H1 (cell line): ENCODE measurements at regions not wholly inside any gene's neighbourhood (a gene's known extent, or its start where the extent isn't known, plus 50 kb on each side); places are given as distances from the start of the nearest gene placed in this dataset.

Experiments used
- CTCF ChIA-PET: fragments of 300-600 bp; sonication (Branson Sonifier 250); formaldehyde crosslinking; loops from one replicate; lab custom pipeline; 2021; ENCODE audit not compliant: partially characterized antibody; lab: Charles Lee
- POLR2A ChIA-PET: fragments of 300-600 bp; sonication (Branson Sonifier 250); formaldehyde crosslinking; loops from one replicate; lab custom pipeline; 2021; ENCODE audit warnings: inconsistent platforms; ENCODE audit not compliant: partially characterized antibody; lab: Charles Lee
- DNase-seq, 2 experiments: peaks; one replicate each; pipeline versions ENCODE4 v3.0.0 to v3.0.0-alpha.2; 2010 to 2022; ENCODE audit warnings: low spot score in 2 of 2, low read depth in 1 of 2, mixed read lengths in 1 of 2
- FAIRE-seq: peaks from 2 replicates; lab custom pipeline; 2011; peaks lifted over from hg19 to GRCh38; lab: Jason Lieb, UNC
- H2AFZ ChIP-seq: 2 replicates; pipeline ENCODE4 v1.8.1; 2012; ENCODE audit warnings: low read length, inconsistent platforms
- H2AK5ac ChIP-seq: 2 replicates; pipeline ENCODE4 v1.6.1; 2013; ENCODE audit warnings: low read depth, low read length
- H2BK120ac ChIP-seq: replicated peaks from 2 replicates; pipeline ENCODE3; 2013; ENCODE audit warnings: low read depth, low read length, inconsistent platforms
- H2BK12ac ChIP-seq: 2 replicates; pipeline ENCODE4 v1.6.1; 2013; ENCODE audit warnings: low read depth, low read length
- H2BK15ac ChIP-seq: 2 replicates; pipeline ENCODE4 v1.6.1; 2013; ENCODE audit warnings: low read length
- H2BK20ac ChIP-seq: 2 replicates; pipeline ENCODE4 v1.6.1; 2013; ENCODE audit warnings: low read length
- H2BK5ac ChIP-seq: 2 replicates; pipeline ENCODE4 v1.6.1; 2013; ENCODE audit warnings: low read depth, low read length
- H3K14ac ChIP-seq: 2 replicates; pipeline ENCODE4 v1.6.1; 2013; ENCODE audit warnings: inconsistent platforms; ENCODE audit not compliant: insufficient read length
- H3K18ac ChIP-seq: 2 replicates; pipeline ENCODE4 v1.6.1; 2013; ENCODE audit warnings: low read length; ENCODE audit errors: extremely low read depth
- H3K23ac ChIP-seq: 2 replicates; pipeline ENCODE4 v1.6.1; 2013; ENCODE audit warnings: inconsistent platforms; ENCODE audit not compliant: insufficient read length
- H3K23me2 ChIP-seq: 2 replicates; pipeline ENCODE4 v1.6.1; 2013; ENCODE audit warnings: low read depth, low read length
- H3K27ac ChIP-seq: 2 replicates; pipeline ENCODE4 v1.6.1; 2011; ENCODE audit warnings: low read depth, low read length, inconsistent platforms
- H3K27me3 ChIP-seq, 4 experiments: replicated peaks in 1 of 4; 1 replicate in 1 of 4; 2 replicates in 3 of 4; pipeline versions ENCODE4 v1.6.1 to v1.8.1; 2011 to 2013; ENCODE audit warnings: low read length in 3 of 4, mild to moderate bottlenecking in 3 of 4, inconsistent platforms in 2 of 4, mixed read lengths in 2 of 4, moderate library complexity in 1 of 4; ENCODE audit not compliant: control insufficient read depth in 3 of 4, insufficient read depth in 3 of 4; ENCODE audit errors: extremely low read depth in 1 of 4
- H3K36me3 ChIP-seq, 4 experiments: 2 replicates each; pipeline versions ENCODE4 v1.6.1 to v1.8.1; 2011 to 2013; ENCODE audit warnings: mild to moderate bottlenecking in 4 of 4, low read length in 3 of 4, moderate library complexity in 2 of 4, control low read depth in 1 of 4, inconsistent platforms in 1 of 4; ENCODE audit not compliant: insufficient read depth in 4 of 4, control insufficient read depth in 2 of 4
- H3K4ac ChIP-seq: replicated peaks from 2 replicates; pipeline ENCODE3; 2013; ENCODE audit warnings: low read length, low read depth, mixed read lengths, inconsistent platforms; ENCODE audit not compliant: insufficient read length
- H3K4me1 ChIP-seq, 4 experiments: replicated peaks in 1 of 4; 1 replicate in 1 of 4; 2 replicates in 3 of 4; pipeline versions ENCODE4 v1.6.1 to v1.8.1; 2011 to 2013; ENCODE audit warnings: low read length in 3 of 4, inconsistent platforms in 2 of 4, mixed read lengths in 1 of 4; ENCODE audit not compliant: insufficient read depth in 4 of 4, control insufficient read depth in 3 of 4
- H3K4me2 ChIP-seq, 2 experiments: 2 replicates each; pipeline versions ENCODE4 v1.6.1 to v1.8.1; 2011 to 2013; ENCODE audit warnings: low read depth in 2 of 2, low read length in 2 of 2, control low read depth in 1 of 2, inconsistent platforms in 1 of 2, mild to moderate bottlenecking in 1 of 2; ENCODE audit not compliant: insufficient read depth in 1 of 2
- H3K4me3 ChIP-seq, 4 experiments: fragments of 200-600, 300-600 bp in 1 of 4; sonication (generic), shearing (Covaris generic), sonication (Bioruptor Twin) in 1 of 4; 2 replicates each; pipeline versions ENCODE4 v1.5.1 to v1.8.1; 2011 to 2016; ENCODE audit warnings: low read length in 4 of 4, low read depth in 3 of 4, control low read depth in 2 of 4, inconsistent platforms in 2 of 4, mild to moderate bottlenecking in 2 of 4, mixed read lengths in 1 of 4, moderate library complexity in 1 of 4; ENCODE audit not compliant: insufficient read depth in 2 of 4; ENCODE audit errors: extremely low read depth in 1 of 4
- H3K56ac ChIP-seq: replicated peaks from 2 replicates; pipeline ENCODE3; 2013; ENCODE audit warnings: low read depth, mild to moderate bottlenecking, mixed read lengths, low read length, inconsistent platforms; ENCODE audit not compliant: insufficient read length
- H3K79me1 ChIP-seq: 2 replicates; pipeline ENCODE4 v1.6.1; 2013; ENCODE audit warnings: low read depth, low read length, control low read depth
- H3K79me2 ChIP-seq, 2 experiments: 2 replicates each; pipeline versions ENCODE4 v1.6.1 to v1.8.1; 2012 to 2013; ENCODE audit warnings: low read length in 2 of 2, mild to moderate bottlenecking in 2 of 2, inconsistent platforms in 1 of 2; ENCODE audit not compliant: insufficient read depth in 2 of 2, control insufficient read depth in 1 of 2
- H3K9ac ChIP-seq, 4 experiments: replicated peaks in 1 of 4; 1 replicate in 1 of 4; 2 replicates in 3 of 4; pipeline versions ENCODE4 v1.6.1 to v1.8.1; 2011 to 2013; ENCODE audit warnings: low read depth in 3 of 4, low read length in 3 of 4, control low read depth in 2 of 4, mild to moderate bottlenecking in 2 of 4, moderate library complexity in 2 of 4, inconsistent platforms in 1 of 4; ENCODE audit errors: extremely low read depth in 1 of 4
- H3K9me3 ChIP-seq, 2 experiments: 2 replicates each; pipeline versions ENCODE4 v1.6.1 to v1.8.1; 2012 to 2013; ENCODE audit warnings: mild to moderate bottlenecking in 2 of 2, moderate library complexity in 2 of 2, control low read depth in 1 of 2, inconsistent platforms in 1 of 2, low read depth in 1 of 2, low read length in 1 of 2, mixed read lengths in 1 of 2; ENCODE audit not compliant: insufficient read depth in 2 of 2
- H4K20me1 ChIP-seq, 2 experiments: replicated peaks in 1 of 2; 2 replicates each; pipeline versions ENCODE3 to v1.8.1; 2011 to 2013; ENCODE audit warnings: inconsistent platforms in 2 of 2, low read length in 2 of 2, mild to moderate bottlenecking in 1 of 2; ENCODE audit not compliant: insufficient read depth in 2 of 2, control insufficient read depth in 1 of 2
- H4K5ac ChIP-seq: 2 replicates; pipeline ENCODE4 v1.6.1; 2013; ENCODE audit warnings: low read length, low read depth, mixed read lengths, inconsistent platforms; ENCODE audit not compliant: insufficient read length
- H4K8ac ChIP-seq: 2 replicates; pipeline ENCODE4 v1.8.0; 2013; ENCODE audit warnings: mild to moderate bottlenecking, moderate library complexity, low read length, inconsistent platforms; ENCODE audit not compliant: insufficient read depth; ENCODE audit errors: extremely low read depth
- H4K91ac ChIP-seq: replicated peaks from 2 replicates; pipeline ENCODE3; 2013; ENCODE audit warnings: low read length, mixed read lengths, inconsistent platforms; ENCODE audit not compliant: insufficient read length
- CHD1 ChIP-seq: IDR thresholded peaks from 2 replicates; pipeline ENCODE4 v1.6.1; 2012; ENCODE audit warnings: low read depth, low read length, improper control_type of control experiment
- JUND ChIP-seq: IDR thresholded peaks from 2 replicates; pipeline ENCODE4 v1.6.1; 2011; ENCODE audit warnings: mild to moderate bottlenecking, improper control_type of control experiment, low read length
- POLR2AphosphoS5 ChIP-seq: IDR thresholded peaks from 2 replicates; pipeline ENCODE4 v1.6.1; 2011; ENCODE audit warnings: low read depth, low read length
- RAD21 ChIP-seq, 2 experiments: IDR thresholded peaks in 1 of 2; conservative IDR thresholded peaks in 1 of 2; 2 replicates each; pipeline ENCODE4 v1.6.1; 2011; ENCODE audit warnings: low read depth in 2 of 2, low read length in 2 of 2, improper control_type of control experiment in 1 of 2, inconsistent platforms in 1 of 2, mild to moderate bottlenecking in 1 of 2, moderate library complexity in 1 of 2
- TAF1 ChIP-seq: IDR thresholded peaks from 2 replicates; pipeline ENCODE4 v1.6.1; 2011; ENCODE audit warnings: mild to moderate bottlenecking, low read depth, low read length
- YY1 ChIP-seq: IDR thresholded peaks from 2 replicates; pipeline ENCODE4 v1.6.1; 2011; ENCODE audit warnings: low read depth, mild to moderate bottlenecking, low read length
- WGBS, 2 experiments: shearing (Covaris generic) in 1 of 2; methylation state at CpG; one replicate each; pipeline versions ENCODE4 v1.1.6 to v1.1.7; 2013 to 2015; ENCODE audit warnings: low lambda C conversion rate in 2 of 2, mixed read lengths in 2 of 2, inconsistent platforms in 1 of 2, low coverage in 1 of 2, missing lambda C conversion rate in 1 of 2; ENCODE audit not compliant: insufficient replicate concordance in 2 of 2, insufficient coverage in 1 of 2, insufficient read length in 1 of 2; ENCODE audit errors: extremely low coverage in 1 of 2, missing lambda C conversion rate in 1 of 2; 5-methylcytosine and 5-hydroxymethylcytosine counted together

- Histone ChIP-seq H2BK12ac (no peak overlapping the region), H4K91ac (no peak overlapping the region)
- TF ChIP-seq TAF1 = no peak
- no peak for TF ChIP-seq YY1
- no peak for TF ChIP-seq RAD21 (IDR thresholded peaks at IDR 0.05 in 1 of 2, conservative IDR thresholded peaks at IDR 0.05 in 1 of 2; ENCODE audit: low read depth in 2 of 2, low read length in 2 of 2)
- TF ChIP-seq JUND = no peak
- TF ChIP-seq CHD1 = no peak
- TF ChIP-seq POLR2AphosphoS5 = no peak
Observed at GRCh38 chr6:86707545-86708120, 229.7 kb upstream of the HTR1E start.

More at GRCh38 chr6:86707545-86708120, 229.7 kb upstream of the HTR1E start:
- ChIA-PET POLR2A (no interaction called here), CTCF (interaction anchor here (2.6 kb wide), 1 partner anchor 36 kb away, joined by 6 read pairs; no protein-coding TSS in a partner anchor)
- DNase-seq (no peak), FAIRE-seq (no peak)
- Histone ChIP-seq H2BK5ac (no peak overlapping the region), H4K20me1 (no peaks in the 10 kb centered on the region), H2AK5ac (no peak overlapping the region), H3K23me2 (no peaks in the 10 kb centered on the region), H3K4me1 (peaks cover 0 to 6% (median 1%) of the 10 kb centered on the region in 4 experiments; a peak in 3 of 7 replicates), H4K8ac (no peak overlapping the region), H2AFZ (no peak overlapping the region), H3K36me3 (no peaks in the 10 kb centered on the region), H3K56ac (no peak overlapping the region), H3K18ac (no peak overlapping the region), H3K4ac (no peak overlapping the region), H3K4me3 (no peak overlapping the region), H4K5ac (no peak overlapping the region), H3K27ac (no peak overlapping the region), H3K23ac (no peak overlapping the region), H3K9me3 (no peaks in the 10 kb centered on the region), H3K79me2 (no peaks in the 10 kb centered on the region), H2BK20ac (no peak overlapping the region), H2BK15ac (no peak overlapping the region), H3K4me2 (no peak overlapping the region), H2BK120ac (no peak overlapping the region), H3K9ac (no peak overlapping the region), H3K14ac (no peak overlapping the region), H3K27me3 (no peaks in the 10 kb centered on the region), H3K79me1 (no peaks in the 10 kb centered on the region)
- WGBS, 2 experiments = 77% methylated on average over 2 of the region's 2 CpGs; no CpG with 5 or more reads in 1 of the 2 experiments
